ENCODE measurements at regions not wholly inside any gene's neighbourhood (a gene's known extent, or its start where the extent isn't known, plus 50 kb on each side); places are given as distances from the start of the nearest gene placed in this dataset.

DNA sequence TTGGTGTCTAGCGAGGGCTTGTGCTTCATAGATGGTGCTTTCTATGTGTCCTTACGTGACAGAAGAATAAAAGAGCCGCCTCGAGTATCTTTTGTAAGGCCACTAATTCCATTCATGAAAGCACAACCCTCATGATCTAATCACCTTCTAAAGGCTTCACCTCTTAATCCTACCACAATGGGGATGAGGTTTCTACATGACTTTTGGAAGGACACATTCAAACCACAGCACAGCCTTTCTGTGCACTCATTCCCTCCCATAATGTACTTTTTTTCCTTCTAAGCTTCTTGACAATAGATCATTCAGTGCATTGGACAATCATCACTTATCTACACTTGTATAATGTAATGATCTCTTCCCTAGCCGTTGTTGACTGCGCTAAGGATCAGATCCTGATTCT is 774.8 kb downstream of the BRINP1 start:
- TF ChIP-seq, protein P1, sequence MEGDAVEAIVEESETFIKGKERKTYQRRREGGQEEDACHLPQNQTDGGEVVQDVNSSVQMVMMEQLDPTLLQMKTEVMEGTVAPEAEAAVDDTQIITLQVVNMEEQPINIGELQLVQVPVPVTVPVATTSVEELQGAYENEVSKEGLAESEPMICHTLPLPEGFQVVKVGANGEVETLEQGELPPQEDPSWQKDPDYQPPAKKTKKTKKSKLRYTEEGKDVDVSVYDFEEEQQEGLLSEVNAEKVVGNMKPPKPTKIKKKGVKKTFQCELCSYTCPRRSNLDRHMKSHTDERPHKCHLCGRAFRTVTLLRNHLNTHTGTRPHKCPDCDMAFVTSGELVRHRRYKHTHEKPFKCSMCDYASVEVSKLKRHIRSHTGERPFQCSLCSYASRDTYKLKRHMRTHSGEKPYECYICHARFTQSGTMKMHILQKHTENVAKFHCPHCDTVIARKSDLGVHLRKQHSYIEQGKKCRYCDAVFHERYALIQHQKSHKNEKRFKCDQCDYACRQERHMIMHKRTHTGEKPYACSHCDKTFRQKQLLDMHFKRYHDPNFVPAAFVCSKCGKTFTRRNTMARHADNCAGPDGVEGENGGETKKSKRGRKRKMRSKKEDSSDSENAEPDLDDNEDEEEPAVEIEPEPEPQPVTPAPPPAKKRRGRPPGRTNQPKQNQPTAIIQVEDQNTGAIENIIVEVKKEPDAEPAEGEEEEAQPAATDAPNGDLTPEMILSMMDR (conservative IDR thresholded peaks at IDR 0.05): no peak
- no peak for TF ChIP-seq EZH2 (IDR thresholded peaks at IDR 0.05; ENCODE audit: low read depth)
